GM21515 (cell line): ENCODE measurements at regions not wholly inside any gene's neighbourhood (a gene's known extent, or its start where the extent isn't known, plus 50 kb on each side); places are given as distances from the start of the nearest gene placed in this dataset.

Experiments
- ATAC-seq: cut with Tn5 transposase; IDR thresholded peaks from one replicate; pipeline ENCODE4 v1.9.1; 2021; ENCODE audit not compliant: unreplicated experiment

DNA sequence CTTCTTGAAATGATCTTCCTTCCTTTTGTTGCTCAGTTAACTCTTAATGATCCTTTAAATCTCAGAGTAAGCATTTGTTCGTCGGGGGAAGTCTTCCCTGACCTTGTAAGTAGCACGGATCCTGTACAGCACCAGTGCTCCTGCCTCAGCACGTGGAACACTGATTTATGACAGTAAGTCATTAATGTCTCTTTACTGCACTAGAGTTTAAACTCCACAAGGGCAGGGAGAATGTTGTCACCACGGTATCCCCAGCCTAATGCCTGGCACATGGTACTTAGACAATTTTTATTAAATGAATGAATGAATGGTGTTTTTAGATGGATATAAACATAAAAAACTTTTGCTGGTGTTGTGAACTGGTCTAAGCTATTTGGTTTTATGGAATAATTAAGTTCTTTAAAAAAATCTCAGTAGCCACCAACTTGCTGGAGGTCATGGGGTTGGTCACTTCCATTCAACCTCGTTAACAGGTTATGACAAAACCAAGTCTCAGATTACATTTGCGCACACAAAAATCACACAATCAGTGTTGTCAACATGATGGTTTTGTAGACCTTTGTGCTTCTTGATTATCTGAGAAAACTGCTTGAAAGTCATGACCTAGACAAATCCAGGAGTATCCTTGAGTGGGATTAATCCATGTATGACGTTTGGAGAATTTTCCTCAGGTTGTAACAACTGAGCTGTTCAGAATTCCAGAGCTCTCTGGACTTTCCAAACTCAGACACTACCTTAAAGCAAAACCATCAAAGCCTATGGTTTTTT, 326.9 kb downstream of the DUSP10 start:
- no peak for ATAC-seq

- ATAC-seq: no peak
Observed at GRCh38 chr1:221415651-221416050, 326.2 kb downstream of the DUSP10 start.

GRCh38 chr1:221416142-221416541, 325.7 kb downstream of the DUSP10 start:
- no peak for ATAC-seq

GRCh38 chr1:221416723-221417122, 325.2 kb downstream of the DUSP10 start:
- ATAC-seq: no peak

DNA sequence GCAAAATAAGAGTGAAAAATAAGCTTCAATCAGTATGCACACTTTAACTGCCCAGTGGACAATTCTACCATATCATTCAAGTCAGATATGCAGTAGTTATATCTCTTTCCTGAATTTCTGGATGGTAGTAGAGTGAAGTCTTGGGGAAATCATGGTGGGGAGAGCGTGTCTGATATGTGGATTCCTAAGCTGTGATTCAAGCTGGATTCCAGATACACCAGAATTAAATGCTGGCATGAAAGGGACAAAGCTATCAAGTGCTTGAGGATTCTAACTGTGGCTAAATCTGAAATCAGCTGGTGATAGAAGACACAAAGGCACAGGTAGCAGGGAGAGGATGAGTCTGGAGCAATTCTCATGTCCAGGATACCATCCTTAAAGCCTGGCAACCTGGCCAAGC, 323.5 kb downstream of the DUSP10 start:
- ATAC-seq: no peak

DNA sequence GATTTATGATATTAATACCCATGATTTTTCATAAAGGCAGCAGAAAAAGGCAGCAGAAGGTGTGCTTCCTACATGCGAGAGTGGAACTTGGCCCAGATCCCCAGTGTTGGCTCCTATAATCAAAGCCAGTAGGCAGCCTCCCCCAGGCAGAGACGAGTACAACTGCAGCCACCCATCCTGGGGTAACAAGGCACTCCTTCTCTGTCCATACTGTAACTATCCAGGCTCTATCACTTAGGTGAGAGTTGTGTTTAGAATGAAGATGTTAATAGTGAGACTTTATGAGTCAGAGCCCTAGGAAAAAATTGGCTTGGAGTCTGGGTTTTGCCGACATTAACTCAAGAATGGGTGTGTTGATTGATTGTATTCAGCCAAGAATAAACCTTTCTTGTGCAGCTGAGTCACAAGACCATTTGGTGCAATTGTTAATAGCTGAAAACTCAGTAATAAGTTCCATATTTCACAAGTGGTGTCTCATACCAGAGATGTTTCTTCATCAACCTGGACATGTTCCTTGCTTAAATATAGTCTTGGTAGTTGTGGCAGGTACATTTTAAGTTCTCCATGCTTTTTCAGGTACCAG, 322.3 kb downstream of the DUSP10 start:
- no peak for ATAC-seq

DNA sequence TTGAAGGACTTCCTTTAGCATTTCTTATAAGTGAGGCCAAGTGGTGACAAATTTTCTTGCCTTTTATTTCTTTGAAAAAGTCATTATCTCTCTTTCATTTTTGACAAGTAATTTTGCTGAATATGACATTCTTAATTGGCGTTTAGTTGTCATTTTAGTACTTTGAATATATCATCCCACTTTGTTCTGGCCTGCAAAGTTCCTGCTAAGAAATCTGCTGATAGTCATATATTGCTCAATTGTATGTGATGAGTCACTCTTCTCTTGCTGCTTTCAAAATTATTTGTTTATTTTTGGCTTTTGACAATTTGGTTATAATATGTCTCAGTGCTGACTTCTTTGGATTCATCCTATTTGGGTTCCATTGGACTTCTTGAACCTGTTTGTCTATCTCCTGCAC, 312.6 kb downstream of the DUSP10 start:
- ATAC-seq: no peak

DNA sequence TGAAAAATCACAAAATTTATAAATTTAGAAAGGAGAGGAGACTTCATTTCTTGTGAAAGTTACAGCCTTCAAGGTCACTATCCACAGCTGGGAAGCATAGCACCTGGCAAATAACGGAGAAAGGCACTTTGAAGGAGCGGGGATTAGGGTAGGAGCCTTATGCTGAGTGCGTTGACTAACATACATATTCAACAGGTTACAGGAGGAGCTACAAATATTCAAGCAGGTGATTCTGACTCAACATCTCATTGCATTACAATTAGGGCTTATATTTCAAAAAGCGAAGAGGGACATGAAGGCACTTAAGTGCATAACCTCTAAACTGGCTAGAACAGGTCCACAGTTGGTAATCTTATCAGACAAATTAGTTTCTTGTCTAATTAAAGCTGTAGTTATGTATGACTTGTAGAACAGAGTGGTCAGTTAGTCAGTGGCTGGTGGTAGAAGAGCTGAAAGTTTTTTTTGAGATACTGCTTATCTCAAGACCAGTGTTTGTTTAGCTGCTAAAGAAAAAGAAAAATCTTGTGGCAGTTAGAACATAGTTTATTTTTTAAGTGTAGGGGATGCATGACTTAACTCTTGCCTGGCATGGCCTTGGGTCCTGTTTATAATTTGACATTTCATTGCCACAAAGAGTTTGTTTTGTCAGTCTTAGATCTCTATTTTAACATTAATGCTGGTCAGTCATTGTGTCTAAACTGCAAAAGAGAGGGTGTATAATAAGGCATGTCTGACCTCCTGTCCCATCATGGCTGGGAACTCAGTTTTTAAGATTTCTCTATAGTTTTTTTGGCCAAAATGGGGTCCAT, 311.5 kb downstream of the DUSP10 start:
- ATAC-seq: no peak

DNA sequence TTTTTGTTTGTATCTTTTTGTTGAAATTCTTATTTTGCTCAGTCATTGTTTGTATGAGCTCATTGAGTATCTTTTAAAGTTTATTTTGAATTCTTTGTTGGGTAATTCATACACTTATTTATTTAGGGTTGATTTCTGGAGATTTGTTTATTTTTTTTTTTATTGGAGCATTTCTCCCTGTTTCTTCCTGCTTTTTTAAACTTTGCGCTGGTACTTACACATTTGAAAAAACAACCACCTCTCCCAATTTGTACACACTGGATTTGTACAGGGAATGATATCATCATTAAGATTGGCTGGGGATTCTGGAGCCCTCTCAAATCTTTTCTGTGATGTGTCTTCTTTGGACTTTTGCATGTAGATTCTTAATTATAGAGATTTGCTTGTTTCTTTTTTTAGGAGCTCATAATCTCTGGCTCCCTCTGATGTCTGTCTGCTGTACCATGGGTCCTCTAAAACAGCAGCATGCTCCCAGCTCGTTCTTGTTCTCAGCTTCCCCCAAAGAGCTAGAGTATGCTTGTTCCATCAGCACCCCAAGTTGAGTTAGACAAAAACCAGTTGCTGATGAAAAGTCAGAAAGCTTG, 310.7 kb downstream of the DUSP10 start:
- ATAC-seq: no peak

DNA sequence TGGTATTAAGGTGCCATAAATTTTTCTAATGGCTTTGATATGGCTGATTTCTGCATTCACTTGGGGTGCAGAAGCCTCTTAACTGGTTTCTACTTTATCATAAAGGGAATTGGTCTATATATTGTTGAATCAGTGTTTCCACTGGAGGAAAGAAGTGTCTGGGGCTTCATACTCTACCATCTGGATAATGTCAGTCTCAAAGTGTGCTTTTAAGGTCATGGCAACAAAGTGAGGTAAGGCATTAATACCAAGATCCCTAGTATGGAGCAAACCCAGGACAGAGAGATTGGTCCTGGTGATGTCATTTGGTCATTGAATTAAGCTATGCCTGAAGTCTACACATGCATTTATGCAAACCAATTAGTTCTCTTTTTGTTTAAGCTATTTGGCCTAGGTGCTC, 309.9 kb downstream of the DUSP10 start:
- no peak for ATAC-seq

DNA sequence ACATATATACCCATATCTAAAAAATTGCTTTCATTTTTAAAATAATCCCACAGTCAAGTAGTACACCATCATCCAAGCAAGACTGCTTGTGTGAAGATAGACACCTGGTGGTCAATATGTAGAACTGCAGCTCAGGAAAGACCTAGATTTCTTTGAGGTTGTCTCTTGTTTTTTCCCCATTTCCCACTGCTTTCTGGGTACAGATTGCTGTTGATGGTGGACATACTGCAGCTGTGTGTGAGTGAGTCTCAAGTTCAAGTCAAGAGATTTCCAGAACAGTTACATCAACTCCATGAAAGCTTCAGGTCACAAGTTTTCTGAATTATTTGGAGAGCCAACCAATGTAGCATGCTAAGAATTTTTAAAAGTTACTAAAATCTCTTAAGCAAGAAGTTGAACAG, 306.4 kb downstream of the DUSP10 start:
- ATAC-seq: peak; percentile 69

DNA sequence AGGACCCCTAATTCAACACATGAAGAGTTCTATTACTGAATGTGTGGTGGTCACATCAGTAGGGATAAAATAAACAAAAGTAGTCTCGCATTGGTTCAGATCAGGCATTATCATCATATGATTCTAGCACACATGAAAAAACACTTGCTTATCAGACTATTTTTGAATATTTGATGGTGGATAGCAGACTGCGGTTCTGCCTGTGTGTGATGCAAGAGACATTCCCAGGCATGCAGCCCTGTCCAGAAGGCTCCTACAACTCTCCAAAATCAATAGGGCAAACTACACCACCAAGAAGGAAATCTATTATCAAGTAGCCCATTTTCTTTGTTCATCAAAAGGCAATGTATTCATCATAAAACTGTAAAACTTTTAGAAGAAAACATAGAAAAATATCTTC, 304.7 kb downstream of the DUSP10 start:
- no peak for ATAC-seq

DNA sequence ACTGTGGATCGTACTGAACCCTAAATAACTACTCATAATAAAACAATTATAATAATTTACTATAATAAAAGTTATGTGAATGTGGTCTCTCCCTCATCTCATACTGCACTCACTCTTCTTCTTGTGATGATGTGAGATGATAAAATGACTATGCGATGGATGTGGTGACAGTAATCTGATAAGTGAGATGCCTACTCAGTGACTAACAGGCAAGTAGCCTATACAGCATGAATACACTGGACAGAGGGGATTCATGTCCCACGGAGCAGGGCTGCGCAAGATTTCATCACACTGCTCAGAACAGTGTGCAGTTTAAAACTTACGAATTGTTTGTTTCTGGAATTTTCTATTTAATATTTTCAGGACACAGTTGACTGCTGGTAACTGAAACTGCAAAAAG, 304.0 kb downstream of the DUSP10 start:
- no peak for ATAC-seq

GRCh38 chr1:221439008-221439746, 302.7 kb downstream of the DUSP10 start:
- ATAC-seq: peak; percentile 82

- ATAC-seq: no peak
Observed at GRCh38 chr1:221439747-221440501, 302.0 kb downstream of the DUSP10 start.

- no peak for ATAC-seq
Observed at GRCh38 chr1:221440658-221441057, 301.2 kb downstream of the DUSP10 start.

DNA sequence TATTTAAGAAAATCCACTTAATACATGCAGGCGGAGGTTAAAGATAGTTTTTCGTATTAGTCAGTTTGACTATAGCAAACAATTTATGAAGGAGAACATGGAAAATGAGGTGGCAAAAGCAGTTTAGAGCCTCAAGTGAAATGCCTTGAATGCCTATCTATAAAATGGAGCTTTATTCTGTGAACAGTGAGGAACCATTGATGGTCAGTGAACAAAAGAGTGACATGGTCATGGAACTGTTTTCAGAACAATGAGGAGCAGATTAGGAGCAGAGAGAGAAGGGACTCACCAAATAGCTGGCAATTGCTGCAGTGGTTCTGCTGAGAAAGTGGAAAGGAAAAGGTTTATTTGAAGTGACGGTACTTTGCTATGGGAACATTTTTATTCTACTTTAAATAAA, 299.8 kb downstream of the DUSP10 start:
- no peak for ATAC-seq

GRCh38 chr1:221444346-221444745, 297.5 kb downstream of the DUSP10 start:
- ATAC-seq: no peak

GRCh38 chr1:221448585-221449175, 293.2 kb downstream of the DUSP10 start:
- no peak for ATAC-seq

DNA sequence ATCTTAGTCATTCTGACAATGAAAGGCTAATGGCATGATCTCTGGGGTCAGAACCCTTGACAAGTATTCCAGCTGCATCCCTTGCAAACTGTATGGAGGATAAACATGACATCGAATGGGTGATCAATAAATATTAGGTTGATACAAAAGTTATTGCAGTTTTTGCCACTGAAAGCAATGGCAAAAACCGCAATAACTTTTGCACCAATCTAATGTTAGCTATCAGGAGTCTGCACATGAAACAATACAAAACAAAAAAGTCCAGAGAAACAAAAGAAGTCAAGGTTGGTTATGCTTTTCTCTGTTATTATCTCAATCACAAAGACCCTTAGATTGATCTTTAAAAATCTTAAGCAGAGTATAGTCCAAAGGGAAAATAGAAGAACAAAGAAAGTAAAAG, 292.7 kb downstream of the DUSP10 start:
- ATAC-seq: no peak
